Upper lobe of left lung (tissue), 6 donors: ENCODE measurements at regions not wholly inside any gene's neighbourhood (a gene's known extent, or its start where the extent isn't known, plus 50 kb on each side); places are given as distances from the start of the nearest gene placed in this dataset.

Experiments
- ATAC-seq, 2 donors: fragments of 200-7000 bp; cut with Tn5 transposase; one replicate each; pipeline ENCODE4 v1.9.1; 2022; ENCODE audit warnings: mild to moderate bottlenecking in 2 of 2, moderate library complexity in 2 of 2; ENCODE audit not compliant: low FRiP score in 2 of 2
- DNase-seq, 2 donors: peaks; one replicate each; pipeline ENCODE4 v3.0.0-alpha.2; 2019 to 2020
- H3K27ac ChIP-seq, 4 donors: fragments of 200-600 bp; sonication (generic); one replicate each; pipeline ENCODE4 v1.5.1; 2016 to 2019
- H3K27me3 ChIP-seq, 4 donors: fragments of 200-600 bp; sonication (generic); one replicate each; pipeline ENCODE4 v1.5.1; 2017 to 2019
- H3K36me3 ChIP-seq, 4 donors: fragments of 200-600 bp; sonication (generic); one replicate each; pipeline ENCODE4 v1.5.1; 2016 to 2019
- H3K4me1 ChIP-seq, 4 donors: fragments of 200-600 bp; sonication (generic); one replicate each; pipeline ENCODE4 v1.5.1; 2018 to 2019
- H3K4me3 ChIP-seq, 4 donors: fragments of 200-600 bp; sonication (generic); one replicate each; pipeline ENCODE4 v1.5.1; 2017 to 2019; ENCODE audit warnings: mild to moderate bottlenecking in 2 of 4, moderate library complexity in 1 of 4
- H3K9me3 ChIP-seq, 4 donors: fragments of 200-600 bp; sonication (generic); one replicate each; pipeline ENCODE4 v1.5.1; 2018 to 2019
- EP300 ChIP-seq, 4 donors: sonication (generic); formaldehyde crosslinking; IDR thresholded peaks; one replicate each; pipeline ENCODE4 v1.5.1; 2017; ENCODE audit warnings: antibody characterized with exemption in 4 of 4, control low read depth in 2 of 4
- POLR2A ChIP-seq, 4 donors: fragments of 450-650 bp; IDR thresholded peaks; one replicate each; pipeline ENCODE4 v1.5.1; 2016 to 2017; ENCODE audit warnings: antibody characterized with exemption in 4 of 4, mild to moderate bottlenecking in 2 of 4
- POLR2AphosphoS5 ChIP-seq, 2 donors: sonication (generic); formaldehyde crosslinking; IDR thresholded peaks; one replicate each; pipeline ENCODE4 v1.5.1; 2017; ENCODE audit warnings: antibody characterized with exemption in 2 of 2
- WGBS, 2 donors: methylation state at CpG; one replicate each; pipeline ENCODE4 v1.1.5; 2017 to 2018; 5-methylcytosine and 5-hydroxymethylcytosine counted together
- TF ChIP-seq, protein P1 (sequence below), 6 experiments: fragments of 450-650 bp in 4 of 6; fragments of 200-600 bp in 2 of 6; sonication (generic) in 2 of 6; IDR thresholded peaks; one replicate each; pipeline ENCODE4 v1.5.1; 2016 to 2019; ENCODE audit warnings: antibody characterized with exemption in 6 of 6
- donor health status: DM: no; HTN: no; CAD: no; lungs with moderate emphysema.
- donor health status: DM: no; HTN: yes; CAD: no; lungs with severe emphysema.

GRCh38 chr1:209435654-209436566 is 147.6 kb upstream of the CAMK1G start:
- ATAC-seq: peak; percentile 66 to 87
- Histone ChIP-seq H3K9me3 (no peaks in the 10 kb centered on the region), H3K27me3 (no peaks in the 10 kb centered on the region), H3K36me3 (no peaks in the 10 kb centered on the region), H3K27ac (no peak overlapping the region), H3K4me1 (no peaks in the 10 kb centered on the region), H3K4me3 (no peak overlapping the region)
- DNase-seq: peak in 1 of 2 donors; percentile 61
- 32 to 34% methylated on average over 6 of the region's 6 CpGs for WGBS, 2 donors
- TF ChIP-seq POLR2AphosphoS5 (IDR thresholded peaks at IDR 0.05): no peak
- TF ChIP-seq, protein P1, sequence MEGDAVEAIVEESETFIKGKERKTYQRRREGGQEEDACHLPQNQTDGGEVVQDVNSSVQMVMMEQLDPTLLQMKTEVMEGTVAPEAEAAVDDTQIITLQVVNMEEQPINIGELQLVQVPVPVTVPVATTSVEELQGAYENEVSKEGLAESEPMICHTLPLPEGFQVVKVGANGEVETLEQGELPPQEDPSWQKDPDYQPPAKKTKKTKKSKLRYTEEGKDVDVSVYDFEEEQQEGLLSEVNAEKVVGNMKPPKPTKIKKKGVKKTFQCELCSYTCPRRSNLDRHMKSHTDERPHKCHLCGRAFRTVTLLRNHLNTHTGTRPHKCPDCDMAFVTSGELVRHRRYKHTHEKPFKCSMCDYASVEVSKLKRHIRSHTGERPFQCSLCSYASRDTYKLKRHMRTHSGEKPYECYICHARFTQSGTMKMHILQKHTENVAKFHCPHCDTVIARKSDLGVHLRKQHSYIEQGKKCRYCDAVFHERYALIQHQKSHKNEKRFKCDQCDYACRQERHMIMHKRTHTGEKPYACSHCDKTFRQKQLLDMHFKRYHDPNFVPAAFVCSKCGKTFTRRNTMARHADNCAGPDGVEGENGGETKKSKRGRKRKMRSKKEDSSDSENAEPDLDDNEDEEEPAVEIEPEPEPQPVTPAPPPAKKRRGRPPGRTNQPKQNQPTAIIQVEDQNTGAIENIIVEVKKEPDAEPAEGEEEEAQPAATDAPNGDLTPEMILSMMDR (IDR thresholded peaks at IDR 0.05): peak; percentile 31 to 78 (median 61)

GRCh38 chr1:209439828-209440227 is 143.7 kb upstream of the CAMK1G start:
- no peak for DNase-seq
- Histone ChIP-seq H3K27me3 (no peaks in the 10 kb centered on the region), H3K4me1 (no peaks in the 10 kb centered on the region), H3K27ac (no peak overlapping the region), H3K9me3 (no peaks in the 10 kb centered on the region), H3K36me3 (no peaks in the 10 kb centered on the region), H3K4me3 (no peak overlapping the region)
- no peak for ATAC-seq
- TF ChIP-seq EP300 (IDR thresholded peaks at IDR 0.05) (no peak), POLR2AphosphoS5 (IDR thresholded peaks at IDR 0.05) (no peak), POLR2A (IDR thresholded peaks at IDR 0.05) (no peak)
- TF ChIP-seq, protein P1 (IDR thresholded peaks at IDR 0.05): no peak
- 87 to 88% methylated on average over 3 of the region's 3 CpGs for WGBS, 2 donors

DNA sequence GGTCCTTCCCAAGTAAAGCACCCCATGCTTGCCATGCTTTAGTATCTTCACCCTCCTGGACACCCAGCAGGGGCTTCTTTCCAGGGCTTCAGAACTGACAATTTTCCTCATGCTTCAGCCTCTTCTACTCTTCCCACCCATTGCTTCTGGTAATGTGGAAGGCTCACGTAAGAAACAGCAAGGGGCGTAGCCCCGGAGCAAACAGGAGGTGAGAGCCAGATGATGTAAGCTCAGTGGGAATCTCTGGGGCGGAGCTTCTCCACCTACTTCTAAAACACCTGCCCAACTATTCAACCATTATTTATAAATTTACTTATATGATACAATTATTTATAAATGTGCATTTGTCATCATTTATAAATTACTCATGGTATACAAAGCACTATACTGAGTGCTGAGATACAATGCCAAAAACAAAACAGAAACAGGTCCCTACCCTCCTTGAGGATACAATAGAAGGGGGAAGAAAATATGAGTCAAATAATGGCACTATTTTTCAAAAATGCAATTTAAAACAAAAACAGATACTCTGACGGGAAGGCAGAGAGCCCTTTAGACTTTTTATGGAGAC is 140.1 kb upstream of the CAMK1G start:
- H3K9me3 ChIP-seq: no peaks in the 10 kb centered on the region
- DNase-seq: no peak
- no peaks in the 10 kb centered on the region for H3K4me1 ChIP-seq
- no peaks in the 10 kb centered on the region for H3K27me3 ChIP-seq
- WGBS, 2 donors: 73 to 83% methylated on average over 5 of the region's 5 CpGs
- no peak for ATAC-seq
- TF ChIP-seq, protein P1 (IDR thresholded peaks at IDR 0.05): no peak
- no peak for TF ChIP-seq EP300 (IDR thresholded peaks at IDR 0.05)
- no peak for TF ChIP-seq POLR2A (IDR thresholded peaks at IDR 0.05)
- TF ChIP-seq POLR2AphosphoS5 (IDR thresholded peaks at IDR 0.05): no peak
- H3K4me3 ChIP-seq: no peak overlapping the region
- H3K27ac ChIP-seq: no peak overlapping the region
- no peaks in the 10 kb centered on the region for H3K36me3 ChIP-seq

- no peak for DNase-seq
- ATAC-seq: no peak
- H3K27me3 ChIP-seq: no peaks in the 10 kb centered on the region
- H3K27ac ChIP-seq: no peak overlapping the region
- no peaks in the 10 kb centered on the region for H3K9me3 ChIP-seq
- no peaks in the 10 kb centered on the region for H3K4me1 ChIP-seq
- H3K4me3 ChIP-seq: no peak overlapping the region
- TF ChIP-seq, protein P1 (IDR thresholded peaks at IDR 0.05): no peak
- no peak for TF ChIP-seq EP300 (IDR thresholded peaks at IDR 0.05)
- no peak for TF ChIP-seq POLR2A (IDR thresholded peaks at IDR 0.05)
- no peak for TF ChIP-seq POLR2AphosphoS5 (IDR thresholded peaks at IDR 0.05)
- WGBS, 2 donors: 75 to 82% methylated on average over 3 of the region's 3 CpGs
- H3K36me3 ChIP-seq: no peaks in the 10 kb centered on the region
These were observed 139.4 kb upstream of the CAMK1G start for GRCh38 chr1:209443975-209444651.
